ENCODE measurements at regions not wholly inside any gene's neighbourhood (a gene's known extent, or its start where the extent isn't known, plus 50 kb on each side); places are given as distances from the start of the nearest gene placed in this dataset.

GRCh38 chr2:120502761-120503160 is 156.8 kb downstream of the INHBB start:
- H4K20me1 ChIP-seq (ENCODE audit: insufficient read depth, low read length) = no peaks in the 10 kb centered on the region
- H3K36me3 ChIP-seq (ENCODE audit: insufficient read depth, low read length) = no peaks in the 10 kb centered on the region
- peaks cover 6% of the 10 kb centered on the region for H3K4me1 ChIP-seq (ENCODE audit: insufficient read depth, low read length)
- DNase-seq (ENCODE audit: low read depth) = no peak
- Mint-ChIP-seq H3K27ac (ENCODE audit: unreplicated experiment) (no peak overlapping the region), H3K36me3 (ENCODE audit: low read depth, unreplicated experiment) (no peaks in the 10 kb centered on the region), H3K9me3 (ENCODE audit: unreplicated experiment) (peaks cover 4% of the 10 kb centered on the region), H3K27me3 (ENCODE audit: low read depth, unreplicated experiment) (peaks cover 71% of the 10 kb centered on the region), H3K4me1 (ENCODE audit: low read depth, unreplicated experiment) (peaks cover 5% of the 10 kb centered on the region), H3K4me3 (ENCODE audit: unreplicated experiment) (peak overlapping the region; percentile 62)
- no peak overlapping the region for H2AFZ ChIP-seq (ENCODE audit: low read depth, low read length)
- H3K27me3 ChIP-seq (ENCODE audit: insufficient read depth, low read length) = no peaks in the 10 kb centered on the region
- no peaks in the 10 kb centered on the region for H3K79me2 ChIP-seq (ENCODE audit: insufficient read depth, low read length)
- H3K9ac ChIP-seq (ENCODE audit: low read length) = no peak overlapping the region
- no peak overlapping the region for H3K4me2 ChIP-seq (ENCODE audit: low read length)
- H3K4me3 ChIP-seq (ENCODE audit: insufficient read depth, low read depth, low read length) = no peak overlapping the region
- no peaks in the 10 kb centered on the region for H3K9me3 ChIP-seq (ENCODE audit: insufficient read depth, low read depth, low read length)
- FAIRE-seq = no peak
- TF ChIP-seq CTCF (IDR thresholded peaks at IDR 0.05; ENCODE audit: insufficient read depth, low read depth, low read length) (no peak), EZH2 (IDR thresholded peaks at IDR 0.05; ENCODE audit: insufficient read depth, low read length) (no peak)
- H3K27ac ChIP-seq (ENCODE audit: low read depth, low read length) = no peak overlapping the region

- Histone ChIP-seq H3K27ac (ENCODE audit: low read depth, low read length) (no peak overlapping the region), H3K4me3 (ENCODE audit: insufficient read depth, low read depth, low read length) (no peak overlapping the region), H3K9ac (ENCODE audit: low read length) (no peak overlapping the region), H2AFZ (ENCODE audit: low read depth, low read length) (no peak overlapping the region), H3K4me1 (ENCODE audit: insufficient read depth, low read length) (peaks cover 6% of the 10 kb centered on the region), H3K4me2 (ENCODE audit: low read length) (no peak overlapping the region), H4K20me1 (ENCODE audit: insufficient read depth, low read length) (no peaks in the 10 kb centered on the region), H3K27me3 (ENCODE audit: insufficient read depth, low read length) (no peaks in the 10 kb centered on the region), H3K79me2 (ENCODE audit: insufficient read depth, low read length) (no peaks in the 10 kb centered on the region), H3K9me3 (ENCODE audit: insufficient read depth, low read depth, low read length) (no peaks in the 10 kb centered on the region), H3K36me3 (ENCODE audit: insufficient read depth, low read length) (no peaks in the 10 kb centered on the region)
- no peaks in the 10 kb centered on the region for H3K36me3 Mint-ChIP-seq (ENCODE audit: low read depth, unreplicated experiment)
- FAIRE-seq (no peak), DNase-seq (ENCODE audit: low read depth) (no peak)
- no peak overlapping the region for H3K27ac Mint-ChIP-seq (ENCODE audit: unreplicated experiment)
- H3K9me3 Mint-ChIP-seq (ENCODE audit: unreplicated experiment) = peaks cover 4% of the 10 kb centered on the region
- H3K27me3 Mint-ChIP-seq (ENCODE audit: low read depth, unreplicated experiment) = peaks cover 68% of the 10 kb centered on the region
- TF ChIP-seq CTCF (IDR thresholded peaks at IDR 0.05; ENCODE audit: insufficient read depth, low read depth, low read length) (no peak), EZH2 (IDR thresholded peaks at IDR 0.05; ENCODE audit: insufficient read depth, low read length) (no peak)
- peaks cover 5% of the 10 kb centered on the region for H3K4me1 Mint-ChIP-seq (ENCODE audit: low read depth, unreplicated experiment)
- H3K4me3 Mint-ChIP-seq (ENCODE audit: unreplicated experiment) = no peak overlapping the region
These were observed 157.4 kb downstream of the INHBB start for GRCh38 chr2:120503206-120503792.

DNA sequence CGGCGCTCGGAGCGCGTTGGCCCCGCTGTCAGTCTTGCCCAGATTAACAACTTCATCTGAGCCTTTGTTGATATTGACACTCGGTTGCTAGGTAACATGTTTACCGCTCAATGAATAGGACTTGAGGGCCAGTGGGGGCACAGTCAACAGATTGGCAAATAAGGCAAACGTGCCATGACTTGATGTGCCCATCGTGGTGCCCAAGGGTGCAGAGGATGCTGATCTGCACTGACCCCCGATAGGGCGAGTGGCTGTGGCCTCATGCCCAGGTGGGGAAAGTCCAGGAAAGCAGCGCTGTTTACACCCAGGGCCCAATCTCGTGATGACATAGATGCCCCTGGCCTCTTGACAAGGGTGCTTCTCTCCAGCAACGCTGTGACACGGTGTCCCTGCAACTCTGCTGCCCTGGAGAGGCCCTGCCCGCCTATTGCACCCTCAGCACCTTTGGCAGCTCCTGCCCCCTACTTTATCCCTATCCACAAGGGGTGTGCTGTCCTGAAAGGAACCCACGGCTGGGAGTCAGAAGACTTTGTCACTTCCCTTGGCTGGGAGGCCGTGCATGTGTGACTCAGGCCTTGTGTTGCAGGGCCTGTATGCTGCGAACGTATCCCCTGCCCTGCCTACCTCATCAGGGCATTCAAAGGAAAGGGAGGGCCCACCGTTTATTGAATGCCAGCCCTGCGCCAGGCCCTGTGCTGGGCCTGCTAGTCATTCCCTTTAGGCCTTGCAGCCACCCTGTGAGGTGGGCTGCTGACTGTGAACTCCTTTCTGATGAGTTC is 158.0 kb downstream of the INHBB start:
- TF ChIP-seq CTCF (IDR thresholded peaks at IDR 0.05; ENCODE audit: insufficient read depth, low read depth, low read length) (no peak), EZH2 (IDR thresholded peaks at IDR 0.05; ENCODE audit: insufficient read depth, low read length) (no peak)
- H3K4me3 Mint-ChIP-seq (ENCODE audit: unreplicated experiment) = no peak overlapping the region
- Histone ChIP-seq H2AFZ (ENCODE audit: low read depth, low read length) (peak overlapping the region; percentile 36), H4K20me1 (ENCODE audit: insufficient read depth, low read length) (no peaks in the 10 kb centered on the region), H3K27me3 (ENCODE audit: insufficient read depth, low read length) (no peaks in the 10 kb centered on the region), H3K36me3 (ENCODE audit: insufficient read depth, low read length) (no peaks in the 10 kb centered on the region), H3K4me1 (ENCODE audit: insufficient read depth, low read length) (peaks cover 12% of the 10 kb centered on the region), H3K79me2 (ENCODE audit: insufficient read depth, low read length) (no peaks in the 10 kb centered on the region), H3K4me3 (ENCODE audit: insufficient read depth, low read depth, low read length) (no peak overlapping the region), H3K27ac (ENCODE audit: low read depth, low read length) (no peak overlapping the region), H3K4me2 (ENCODE audit: low read length) (no peak overlapping the region), H3K9ac (ENCODE audit: low read length) (no peak overlapping the region), H3K9me3 (ENCODE audit: insufficient read depth, low read depth, low read length) (no peaks in the 10 kb centered on the region)
- FAIRE-seq = no peak
- peak; percentile 40 for DNase-seq (ENCODE audit: low read depth)
- H3K27ac Mint-ChIP-seq (ENCODE audit: unreplicated experiment) = no peak overlapping the region
- H3K27me3 Mint-ChIP-seq (ENCODE audit: low read depth, unreplicated experiment) = peaks cover 70% of the 10 kb centered on the region
- peaks cover 5% of the 10 kb centered on the region for H3K4me1 Mint-ChIP-seq (ENCODE audit: low read depth, unreplicated experiment)
- peaks cover 4% of the 10 kb centered on the region for H3K9me3 Mint-ChIP-seq (ENCODE audit: unreplicated experiment)
- no peaks in the 10 kb centered on the region for H3K36me3 Mint-ChIP-seq (ENCODE audit: low read depth, unreplicated experiment)

All from astrocyte (in vitro differentiated cells and primary cell).